Ovary (tissue), 3 donors: ENCODE measurements at regions not wholly inside any gene's neighbourhood (a gene's known extent, or its start where the extent isn't known, plus 50 kb on each side); places are given as distances from the start of the nearest gene placed in this dataset.

ENCODE experiments used
- EP300 ChIP-seq: sonication (generic); formaldehyde crosslinking; IDR thresholded peaks from one replicate; pipeline ENCODE4 v1.6.1; 2017; ENCODE audit warnings: antibody characterized with exemption
- POLR2A ChIP-seq: fragments of 450-650 bp; IDR thresholded peaks from one replicate; pipeline ENCODE4 v1.6.1; 2017; ENCODE audit warnings: antibody characterized with exemption, mild to moderate bottlenecking, moderate library complexity
- TF ChIP-seq, protein P1 (sequence below), 3 donors: fragments of 450-650 bp in 2 of 3; fragments of 200-600 bp in 1 of 3; IDR thresholded peaks; one replicate each; pipeline versions ENCODE4 v1.5.1 to v1.8.0; 2016 to 2022; ENCODE audit warnings: antibody characterized with exemption in 3 of 3, mild to moderate bottlenecking in 1 of 3
- donor health status: DM: no; HTN: no; CAD: no.

GRCh38 chr9:107404161-107404560, 85.4 kb downstream of the KLF4 start:
- TF ChIP-seq, protein P1, sequence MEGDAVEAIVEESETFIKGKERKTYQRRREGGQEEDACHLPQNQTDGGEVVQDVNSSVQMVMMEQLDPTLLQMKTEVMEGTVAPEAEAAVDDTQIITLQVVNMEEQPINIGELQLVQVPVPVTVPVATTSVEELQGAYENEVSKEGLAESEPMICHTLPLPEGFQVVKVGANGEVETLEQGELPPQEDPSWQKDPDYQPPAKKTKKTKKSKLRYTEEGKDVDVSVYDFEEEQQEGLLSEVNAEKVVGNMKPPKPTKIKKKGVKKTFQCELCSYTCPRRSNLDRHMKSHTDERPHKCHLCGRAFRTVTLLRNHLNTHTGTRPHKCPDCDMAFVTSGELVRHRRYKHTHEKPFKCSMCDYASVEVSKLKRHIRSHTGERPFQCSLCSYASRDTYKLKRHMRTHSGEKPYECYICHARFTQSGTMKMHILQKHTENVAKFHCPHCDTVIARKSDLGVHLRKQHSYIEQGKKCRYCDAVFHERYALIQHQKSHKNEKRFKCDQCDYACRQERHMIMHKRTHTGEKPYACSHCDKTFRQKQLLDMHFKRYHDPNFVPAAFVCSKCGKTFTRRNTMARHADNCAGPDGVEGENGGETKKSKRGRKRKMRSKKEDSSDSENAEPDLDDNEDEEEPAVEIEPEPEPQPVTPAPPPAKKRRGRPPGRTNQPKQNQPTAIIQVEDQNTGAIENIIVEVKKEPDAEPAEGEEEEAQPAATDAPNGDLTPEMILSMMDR (IDR thresholded peaks at IDR 0.05), result no peak
- no peak for TF ChIP-seq POLR2A
- TF ChIP-seq EP300, result no peak
